GM03348 (cell line): ENCODE measurements at regions not wholly inside any gene's neighbourhood (a gene's known extent, or its start where the extent isn't known, plus 50 kb on each side); places are given as distances from the start of the nearest gene placed in this dataset.

Experiments
- DNase-seq: peaks from one replicate; pipeline ENCODE4 v3.0.0; 2012; ENCODE audit warnings: low spot score

DNA sequence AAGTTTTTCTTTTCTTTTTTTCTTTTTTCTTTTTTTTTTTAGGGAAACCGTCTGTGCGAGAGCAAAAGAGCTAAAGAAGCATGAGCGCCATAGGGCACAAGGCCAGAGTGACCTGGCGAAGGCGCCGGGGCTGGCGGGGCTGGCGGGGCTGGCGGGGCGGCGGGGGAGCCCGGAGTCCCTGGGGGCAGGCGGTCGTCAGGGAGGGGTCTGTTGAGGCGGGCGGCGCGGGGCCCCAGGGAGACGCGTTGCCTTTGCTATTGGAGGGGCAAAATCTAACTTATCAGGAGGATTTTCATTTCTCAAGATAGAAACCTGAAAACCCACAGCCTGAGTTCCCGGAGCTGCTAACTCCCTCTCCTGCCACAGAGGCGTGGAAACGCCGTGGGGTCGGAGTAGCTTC, 135.6 kb upstream of the SMAD1 start:
- DNase-seq: no peak

DNA sequence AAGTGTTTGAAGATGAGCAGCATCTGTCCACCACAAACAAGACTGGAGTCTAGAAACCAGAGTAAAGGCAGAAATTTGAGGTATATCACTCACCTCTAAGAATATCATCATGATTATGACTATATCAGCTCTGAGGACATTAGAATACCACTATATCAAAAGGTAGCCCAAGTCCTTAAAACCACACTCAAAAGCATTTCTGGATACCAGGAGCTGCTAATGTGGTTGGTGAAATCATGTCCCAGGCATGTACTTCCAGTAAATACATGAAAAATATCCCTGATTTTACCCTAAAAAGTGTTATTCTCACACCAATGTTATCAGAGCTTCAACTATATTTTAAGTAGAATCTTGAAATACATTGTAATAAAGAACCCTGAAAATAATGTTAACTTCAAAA, 136.3 kb upstream of the SMAD1 start:
- peak; percentile 32 for DNase-seq

- DNase-seq: no peak
Observed at GRCh38 chr4:145341381-145341780, 140.3 kb upstream of the SMAD1 start.

GRCh38 chr4:145340071-145340675, 141.5 kb upstream of the SMAD1 start:
- no peak for DNase-seq

DNA sequence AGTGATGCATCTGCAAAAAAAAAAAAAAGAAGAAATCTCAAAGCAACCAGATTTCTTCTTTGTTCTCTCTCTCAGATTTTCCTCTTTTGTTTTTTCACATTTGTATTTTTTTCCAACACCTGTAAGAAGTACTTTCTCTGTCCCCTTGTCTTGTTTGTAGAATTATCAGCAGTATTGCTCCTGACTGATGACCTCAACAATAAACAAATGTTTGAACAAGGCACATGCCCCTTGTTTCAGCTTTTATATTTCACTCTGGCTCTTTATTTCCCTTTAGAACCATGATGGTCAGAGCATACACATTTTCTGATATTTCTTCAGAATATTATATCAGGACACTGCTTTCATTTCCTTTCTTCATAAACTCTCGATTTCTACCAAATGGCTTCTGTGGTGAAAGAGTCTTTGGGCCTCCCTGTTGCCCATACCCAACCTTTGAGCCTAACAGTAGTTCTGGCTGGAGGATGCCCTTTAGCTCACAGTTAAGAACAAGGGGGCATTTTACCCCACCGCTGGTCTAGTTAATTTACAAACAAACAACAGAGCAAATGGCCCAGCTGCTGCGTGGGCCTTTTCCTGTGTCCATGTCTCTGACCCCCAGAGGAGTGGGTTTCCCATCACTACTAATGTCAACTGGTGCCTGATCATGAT, 142.5 kb upstream of the SMAD1 start:
- DNase-seq: no peak

DNA sequence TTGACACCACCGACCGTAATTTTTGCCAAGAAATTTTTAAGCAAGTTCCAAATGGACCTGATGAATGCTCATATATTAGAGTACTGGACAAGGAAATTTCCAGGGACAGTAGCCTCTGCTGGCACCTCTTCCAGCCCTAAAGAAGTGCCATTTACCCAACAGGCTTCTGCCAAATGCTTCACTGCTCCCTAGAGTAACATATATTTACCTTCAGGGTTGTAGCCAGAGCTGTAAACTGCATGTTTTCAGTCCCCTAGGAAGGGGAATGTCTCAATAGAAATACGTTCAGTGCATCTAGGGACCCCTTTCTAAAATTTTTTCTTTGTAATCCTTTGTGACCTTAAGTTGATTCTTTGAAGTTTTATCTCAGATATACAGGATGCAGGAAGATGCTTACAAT, 143.1 kb upstream of the SMAD1 start:
- DNase-seq: no peak

DNA sequence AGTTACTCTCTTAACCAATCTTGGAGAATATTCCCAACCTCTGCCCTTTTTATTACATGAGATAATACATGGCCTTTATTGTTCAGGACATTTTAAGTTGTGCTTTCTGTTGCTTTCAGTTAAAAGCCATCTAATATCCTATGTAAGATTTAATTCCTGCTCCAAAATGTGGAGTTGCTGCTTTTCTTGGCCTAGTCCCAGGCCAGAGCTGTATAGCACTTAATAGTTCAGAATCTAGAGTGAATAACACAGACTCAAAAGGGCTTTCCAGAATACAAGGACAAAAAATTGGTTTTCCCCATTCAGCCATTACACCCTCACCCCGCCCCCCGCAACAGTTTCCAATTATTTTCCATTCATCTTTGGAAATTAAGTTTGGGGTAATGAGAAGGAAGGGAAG, 144.3 kb upstream of the SMAD1 start:
- DNase-seq: no peak

- DNase-seq: no peak
Observed at GRCh38 chr4:145333786-145334185, 147.9 kb upstream of the SMAD1 start.

DNA sequence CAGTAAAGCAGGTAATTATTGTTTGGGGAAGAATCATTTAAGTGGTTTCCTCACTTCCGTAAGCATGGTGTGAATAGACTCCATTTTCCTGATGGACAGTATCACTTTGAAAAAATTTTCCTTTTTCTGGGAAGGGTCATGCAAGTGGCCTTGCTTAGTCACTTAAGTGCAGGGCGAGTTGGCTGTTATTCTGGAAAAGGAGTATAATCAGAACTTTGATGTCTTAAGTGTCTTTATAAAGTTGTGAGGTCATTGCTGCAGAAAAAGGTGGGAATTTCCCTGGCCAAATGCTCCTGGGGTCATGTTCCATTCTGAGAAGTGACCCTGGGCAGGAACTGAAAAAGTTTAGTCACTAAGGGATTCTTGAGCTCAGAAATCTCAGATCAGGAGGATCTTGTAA, 146.1 kb upstream of the OTUD4 start:
- no peak for DNase-seq

DNA sequence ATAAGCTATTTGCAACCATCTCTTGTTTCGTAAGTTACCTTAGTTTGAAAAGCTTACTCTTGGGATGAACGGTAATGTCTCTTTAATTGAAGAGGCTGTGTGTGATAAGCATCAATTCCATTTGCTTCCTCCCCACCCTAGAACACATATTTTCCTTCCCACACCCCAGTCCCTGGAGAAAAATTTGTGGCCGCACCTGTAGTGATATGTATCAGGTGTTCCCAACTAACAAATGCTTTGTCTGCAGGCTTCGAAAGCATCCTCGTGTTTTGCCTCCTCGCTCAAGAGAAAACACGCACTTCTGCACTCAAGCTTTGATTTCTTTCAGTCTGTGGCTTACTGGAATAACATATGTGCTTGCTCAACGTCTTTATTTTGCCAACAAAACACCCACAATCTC, 143.8 kb upstream of the OTUD4 start:
- DNase-seq: no peak

- DNase-seq: peak; percentile 16
Observed at GRCh38 chr4:145320294-145320693, 139.9 kb upstream of the OTUD4 start.

GRCh38 chr4:145319751-145320150, 139.4 kb upstream of the OTUD4 start:
- DNase-seq: no peak

DNA sequence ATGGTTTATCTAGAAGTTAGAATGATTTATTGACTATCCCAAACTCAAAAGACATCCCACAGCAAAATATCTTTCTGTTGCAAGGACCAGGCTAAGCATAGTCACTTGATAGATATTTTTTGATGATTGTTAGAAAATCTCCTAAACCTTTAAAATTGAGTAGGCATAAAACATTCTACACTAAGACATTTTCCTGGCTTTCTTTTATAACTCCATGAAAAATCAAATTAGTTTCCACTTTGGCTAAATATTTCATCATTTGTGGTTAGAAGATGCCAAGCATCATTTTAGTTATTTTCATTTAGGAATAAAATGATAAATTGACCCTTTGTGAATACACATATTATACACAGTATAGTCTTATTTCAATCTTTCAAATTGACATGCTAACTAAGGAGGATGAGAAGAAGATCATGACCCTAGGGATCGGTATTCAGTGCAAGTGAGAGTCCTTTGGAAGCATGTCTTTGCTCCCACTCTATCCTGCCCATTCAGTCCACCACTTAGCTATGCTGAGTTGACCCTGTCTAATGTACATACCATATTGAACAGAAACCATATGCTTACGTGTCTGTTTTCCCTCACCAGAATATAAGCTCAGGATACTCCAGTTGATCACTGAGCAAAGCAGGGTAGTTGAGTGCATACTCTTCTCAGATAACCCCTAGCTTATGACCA, 136.6 kb upstream of the OTUD4 start:
- DNase-seq: no peak

- peak; percentile 51 for DNase-seq
Observed at GRCh38 chr4:145315811-145316225, 135.4 kb upstream of the OTUD4 start.

DNA sequence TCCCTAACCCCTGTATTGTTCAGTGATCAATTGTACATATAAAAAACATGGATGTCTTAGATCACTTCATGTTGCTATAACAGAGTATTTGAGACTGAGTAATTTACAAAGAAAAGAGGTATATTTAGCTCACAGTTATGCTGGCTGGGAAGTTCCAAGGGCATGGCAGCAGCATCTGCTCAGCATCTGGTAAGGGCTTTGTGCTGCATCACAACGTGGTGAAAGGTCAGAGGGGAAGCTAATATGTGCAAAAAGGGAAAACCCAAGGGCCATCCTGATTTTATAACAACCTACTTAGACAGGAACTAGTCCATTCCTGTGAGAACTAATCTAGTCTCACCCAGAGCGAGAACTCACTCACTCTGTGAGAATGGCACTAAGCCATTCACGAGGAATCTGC, 128.2 kb upstream of the OTUD4 start:
- DNase-seq: no peak

DNA sequence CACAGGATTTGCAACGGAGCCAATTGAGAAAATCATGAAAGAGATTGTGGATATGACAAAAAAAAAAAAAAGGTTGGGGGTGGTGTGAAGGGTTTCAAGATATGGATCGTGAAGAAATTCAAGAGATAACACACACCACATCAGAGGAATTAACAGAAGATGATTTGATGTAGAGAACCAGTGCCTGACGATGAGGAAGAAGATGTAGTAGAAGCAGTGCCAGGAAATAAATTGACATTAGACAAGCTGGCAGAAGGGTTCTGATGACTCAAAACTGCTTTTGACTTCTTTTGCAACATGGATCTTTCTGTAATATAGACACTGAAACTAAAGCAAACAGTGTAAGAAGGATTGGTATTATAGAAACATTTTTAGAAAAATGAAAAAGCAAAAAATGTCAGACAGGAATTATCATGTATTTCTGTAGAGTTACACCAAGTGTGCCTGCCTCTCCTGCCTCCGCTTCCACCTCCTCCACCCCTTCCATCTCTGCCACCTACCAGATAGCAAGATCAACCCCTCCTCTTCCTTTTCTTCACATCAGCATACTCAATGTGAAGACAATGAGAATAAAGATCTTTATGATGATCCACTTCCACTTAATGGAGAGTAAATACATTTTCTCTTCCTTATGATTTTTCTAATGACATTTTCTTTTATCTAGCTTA, 127.5 kb upstream of the OTUD4 start:
- DNase-seq: no peak

- DNase-seq: no peak
Observed at GRCh38 chr4:145307120-145307519, 126.7 kb upstream of the OTUD4 start.

- no peak for DNase-seq
Observed at GRCh38 chr4:145302725-145303124, 122.3 kb upstream of the OTUD4 start.

DNA sequence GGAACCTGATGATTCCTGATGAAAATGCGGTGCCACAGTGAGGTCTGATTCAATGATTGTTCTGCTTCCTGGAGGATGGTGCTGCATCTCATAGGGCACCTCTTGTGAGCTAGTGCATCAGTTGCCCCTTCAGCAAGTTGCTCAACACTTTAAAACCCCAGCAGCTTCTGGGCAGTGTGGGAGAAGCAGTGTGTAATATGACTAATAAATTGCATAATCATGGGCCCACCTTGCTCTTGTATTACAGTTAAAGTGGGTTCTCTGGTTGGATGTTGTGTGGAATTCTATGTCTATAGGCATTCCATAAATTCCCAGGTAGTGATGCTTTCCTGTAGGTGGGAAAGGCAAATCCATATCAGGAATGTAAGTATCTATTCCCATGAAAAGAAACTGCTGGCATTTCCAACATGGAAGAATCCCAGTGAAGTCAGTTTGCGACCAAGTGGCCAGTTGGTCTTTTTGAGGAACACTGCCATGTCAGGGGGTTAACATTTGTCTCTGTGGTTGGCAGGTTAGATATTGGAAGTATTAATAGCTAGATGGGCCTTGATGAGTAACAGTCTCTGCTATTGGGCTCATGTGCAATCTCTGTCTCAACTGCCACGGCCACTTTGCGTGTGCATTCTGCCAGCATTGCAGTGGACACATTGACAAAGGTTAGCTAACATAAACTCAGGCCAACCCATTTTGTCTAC, 121.1 kb upstream of the OTUD4 start:
- no peak for DNase-seq

- DNase-seq: peak; percentile 71
Observed at GRCh38 chr4:145299380-145300076, 119.1 kb upstream of the OTUD4 start.

- DNase-seq: no peak
Observed at GRCh38 chr4:145298885-145299284, 118.5 kb upstream of the OTUD4 start.

DNA sequence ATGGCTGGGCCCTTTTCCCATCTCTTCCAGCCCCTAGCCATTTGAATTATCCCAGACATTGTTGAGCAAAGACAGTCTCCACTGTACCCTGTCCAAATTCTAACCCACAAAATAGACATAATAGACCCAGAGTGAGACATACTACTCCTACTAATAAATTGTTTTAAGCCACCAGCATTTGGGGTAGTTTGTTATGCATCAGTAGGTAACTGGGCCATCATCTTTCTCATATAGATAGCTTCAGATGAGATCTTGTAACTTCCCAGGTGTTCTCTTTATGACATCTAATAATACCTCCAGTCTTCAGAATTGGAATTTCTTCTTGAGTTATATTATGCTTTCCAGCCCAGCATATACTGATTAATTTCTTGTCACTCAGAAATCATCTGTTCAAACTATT, 117.2 kb upstream of the OTUD4 start:
- no peak for DNase-seq
